NCI-H526 treated with DMSO at 0.1 percent for 48 hours (cell line): ENCODE measurements at regions not wholly inside any gene's neighbourhood (a gene's known extent, or its start where the extent isn't known, plus 50 kb on each side); places are given as distances from the start of the nearest gene placed in this dataset.

Source experiments
- DNase-seq: peaks from one replicate; lab custom pipeline; 2025; lab: John Stamatoyannopoulos, UW

DNA sequence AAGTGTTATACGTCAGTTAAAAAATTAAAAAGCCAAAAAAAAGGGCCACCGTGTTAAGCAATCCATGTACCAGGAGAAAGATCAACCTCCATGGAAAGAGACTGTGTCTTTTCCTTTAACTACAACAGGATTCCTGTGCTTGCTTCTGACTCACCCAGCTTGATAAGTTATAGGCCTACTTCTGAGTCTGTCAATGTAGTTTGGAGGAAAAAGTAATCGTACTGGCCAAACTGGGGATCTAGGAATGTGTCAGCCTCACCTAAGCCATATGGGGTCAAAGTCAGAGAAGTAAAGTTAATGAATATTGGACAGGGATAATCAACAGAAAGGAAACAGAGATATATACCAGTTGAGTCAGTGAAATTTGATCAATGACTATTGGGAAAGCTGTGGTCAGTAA, 470.8 kb upstream of the SLIT2 start:
- no peak for DNase-seq

- DNase-seq, result no peak
These were observed 474.8 kb upstream of the SLIT2 start for GRCh38 chr4:19776929-19777328.

DNA sequence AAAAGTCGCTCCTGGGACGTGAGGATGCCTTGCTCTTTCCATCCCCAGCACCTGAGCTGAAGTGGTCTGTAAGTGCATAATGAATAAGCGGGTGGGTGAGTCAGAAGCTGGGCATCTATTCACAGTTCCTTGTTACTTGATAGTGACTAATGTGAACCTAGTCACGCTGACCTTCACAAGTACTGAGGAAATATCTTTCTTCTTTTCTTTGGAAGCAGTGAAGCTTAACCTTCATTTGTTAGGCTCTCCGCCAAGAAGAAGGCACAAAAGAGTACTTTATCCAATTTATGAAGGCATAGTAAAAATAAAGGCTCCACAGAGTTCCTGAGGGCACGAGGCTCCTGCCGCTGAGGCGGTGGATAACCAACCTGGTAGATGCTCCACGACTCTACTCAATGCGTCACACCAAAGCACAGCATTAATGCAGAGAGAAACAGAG, 475.7 kb upstream of the SLIT2 start:
- no peak for DNase-seq

DNA sequence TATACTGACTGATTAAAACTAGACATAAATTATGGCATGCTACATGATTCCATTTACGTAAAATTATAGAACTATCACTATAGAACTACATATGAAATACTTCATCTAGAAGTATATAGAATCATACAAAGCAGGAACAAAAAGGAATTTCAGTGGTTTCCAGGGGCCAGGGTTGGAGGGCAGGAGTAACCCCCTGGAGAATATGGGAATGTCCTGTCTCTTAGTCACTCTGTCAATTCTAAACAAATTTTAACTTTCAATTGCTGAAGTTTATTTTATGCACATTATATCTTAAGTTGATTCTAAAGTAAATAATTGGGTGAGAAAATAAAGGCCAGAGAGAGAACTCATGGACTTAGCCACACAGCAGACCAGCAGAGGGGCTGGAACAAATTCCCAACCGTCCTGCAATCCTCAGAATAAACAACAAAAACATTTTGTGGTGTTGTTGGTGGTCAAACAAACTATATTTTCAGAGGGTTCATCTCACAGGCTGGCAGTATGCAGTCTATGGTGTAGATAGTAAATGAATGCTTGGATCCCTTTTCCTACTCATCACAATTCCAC, 476.9 kb upstream of the SLIT2 start:
- DNase-seq, result no peak

DNA sequence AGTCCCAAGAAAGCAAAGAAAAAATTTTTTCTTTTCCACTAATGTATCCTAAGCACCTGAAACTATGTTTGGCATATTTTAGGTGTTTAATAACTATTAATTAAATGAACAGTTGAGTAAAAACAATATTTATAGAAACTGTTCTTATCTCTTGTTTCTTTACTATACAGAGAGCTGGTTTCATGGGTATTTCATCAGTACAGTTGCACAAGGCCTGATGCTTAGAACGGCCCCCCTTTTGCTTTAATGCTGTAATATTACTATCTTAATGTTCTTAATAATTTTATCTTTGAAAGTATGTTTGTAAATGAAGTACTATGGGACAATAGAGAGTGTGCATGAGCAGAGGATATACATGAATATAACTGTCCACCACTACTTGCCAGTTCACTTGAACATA, 479.1 kb upstream of the SLIT2 start:
- no peak for DNase-seq

DNA sequence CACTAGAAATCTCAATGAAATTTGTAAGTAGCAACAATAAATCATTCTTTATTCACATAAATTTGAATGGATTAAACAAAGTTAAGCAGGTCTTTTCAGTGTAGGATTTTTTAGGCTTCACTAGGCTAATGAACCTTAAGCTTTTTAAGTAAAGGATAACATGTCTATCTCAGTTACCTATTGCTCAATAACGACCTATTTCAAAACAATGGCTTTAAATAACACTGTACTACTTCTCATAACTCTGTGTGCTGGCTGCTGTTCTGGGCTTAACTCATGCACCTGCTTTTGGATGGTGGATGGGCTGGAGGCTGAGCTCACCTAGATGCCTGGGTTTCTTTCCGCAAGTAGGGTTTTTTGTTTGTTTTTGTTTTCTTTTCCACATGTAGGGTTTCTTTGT, 495.0 kb upstream of the SLIT2 start:
- DNase-seq, result no peak

DNA sequence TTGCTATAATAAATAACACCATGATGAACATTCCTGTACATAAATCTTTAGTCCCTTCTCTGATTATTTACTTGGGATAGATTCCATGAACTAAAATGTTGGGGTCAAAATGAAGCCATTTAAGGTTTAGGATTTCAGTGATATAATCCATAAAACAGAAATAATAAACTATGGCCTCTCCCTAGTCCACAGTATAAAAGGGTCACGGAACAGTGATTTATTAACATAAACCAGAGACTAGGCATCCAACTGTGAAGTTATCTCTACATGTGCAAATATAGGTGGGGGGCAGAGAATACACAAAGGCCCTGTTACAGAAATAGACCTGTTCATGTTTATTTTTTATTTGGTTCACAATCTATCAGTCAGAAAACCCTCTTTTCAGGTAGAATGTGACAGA, 499.1 kb upstream of the SLIT2 start:
- DNase-seq, result peak; percentile 77

DNA sequence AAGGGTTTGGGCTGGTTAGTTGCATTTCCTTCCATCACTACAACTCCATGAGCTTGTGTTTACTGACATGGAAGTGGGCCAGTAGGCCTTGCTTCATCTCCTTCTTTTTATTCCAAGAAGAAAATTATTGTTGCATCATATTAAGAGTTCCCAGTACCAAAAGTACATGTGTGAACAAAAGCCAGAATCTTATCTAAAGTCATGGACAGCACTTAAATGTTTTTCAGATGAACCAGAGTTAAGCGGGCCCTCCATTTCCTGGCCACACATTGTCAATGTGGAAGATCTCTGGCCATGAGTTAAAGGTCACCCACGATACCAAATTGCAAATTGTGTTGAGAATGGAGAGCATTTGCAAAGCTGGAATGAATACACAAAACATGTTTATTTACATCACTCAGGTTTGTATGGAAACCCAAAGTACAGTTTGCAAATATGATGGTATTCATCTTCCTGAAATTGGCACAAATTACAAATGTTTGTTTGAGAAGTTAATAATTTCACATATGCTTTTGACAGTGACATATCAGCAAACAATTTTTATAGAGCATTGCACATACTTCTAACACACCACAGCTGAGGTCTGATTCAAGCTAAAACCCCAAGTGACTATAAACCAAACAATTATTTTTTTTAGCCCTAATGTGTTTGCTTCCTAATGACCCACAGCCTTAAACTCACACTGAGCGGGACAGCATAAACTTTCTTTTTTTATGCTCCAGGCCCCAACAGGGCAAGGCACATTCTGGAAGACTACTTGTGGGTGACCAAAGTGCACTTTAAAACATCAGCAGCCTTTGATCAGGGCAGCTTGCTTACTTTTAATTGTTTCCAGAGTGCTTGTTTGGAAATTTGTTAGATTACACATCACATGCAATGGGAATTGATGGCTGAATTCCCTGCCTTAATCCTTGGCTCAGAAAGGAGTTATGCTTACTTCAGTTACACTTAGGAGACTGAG, 502.9 kb upstream of the SLIT2 start:
- DNase-seq, result no peak

- DNase-seq, result no peak
These were observed 505.3 kb upstream of the SLIT2 start for GRCh38 chr4:19746377-19746776.

GRCh38 chr4:19743115-19743638, 508.5 kb upstream of the SLIT2 start:
- DNase-seq, result no peak

DNA sequence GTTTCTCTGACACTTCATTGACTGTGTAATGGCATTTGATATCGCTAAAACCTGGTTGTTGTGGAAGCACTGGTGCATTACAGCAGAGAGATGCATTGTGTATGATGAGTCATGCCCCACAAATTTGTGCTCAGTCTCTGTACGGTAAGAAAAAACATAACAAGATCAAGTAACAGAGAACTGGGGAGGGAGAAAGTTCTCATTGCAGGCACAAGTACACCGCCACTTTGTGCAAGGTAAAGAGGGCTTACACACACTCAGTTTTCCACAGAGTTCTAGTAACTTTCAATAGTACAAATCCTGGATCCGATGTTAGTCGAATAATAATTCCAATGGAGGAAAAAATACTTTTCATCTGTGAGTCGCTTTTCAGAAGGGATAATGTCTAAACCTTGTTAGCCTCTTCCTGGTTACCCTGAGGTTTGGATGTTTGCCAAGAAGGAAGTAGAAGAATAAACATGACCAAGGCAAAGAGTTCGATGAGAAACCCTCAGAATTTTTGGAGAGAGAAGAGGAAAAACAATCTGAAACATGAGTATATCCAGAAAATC, 512.5 kb upstream of the SLIT2 start:
- DNase-seq, result no peak

GRCh38 chr4:19736968-19737756, 514.5 kb upstream of the SLIT2 start:
- no peak for DNase-seq

GRCh38 chr4:19735012-19735411, 516.7 kb upstream of the SLIT2 start:
- no peak for DNase-seq

DNA sequence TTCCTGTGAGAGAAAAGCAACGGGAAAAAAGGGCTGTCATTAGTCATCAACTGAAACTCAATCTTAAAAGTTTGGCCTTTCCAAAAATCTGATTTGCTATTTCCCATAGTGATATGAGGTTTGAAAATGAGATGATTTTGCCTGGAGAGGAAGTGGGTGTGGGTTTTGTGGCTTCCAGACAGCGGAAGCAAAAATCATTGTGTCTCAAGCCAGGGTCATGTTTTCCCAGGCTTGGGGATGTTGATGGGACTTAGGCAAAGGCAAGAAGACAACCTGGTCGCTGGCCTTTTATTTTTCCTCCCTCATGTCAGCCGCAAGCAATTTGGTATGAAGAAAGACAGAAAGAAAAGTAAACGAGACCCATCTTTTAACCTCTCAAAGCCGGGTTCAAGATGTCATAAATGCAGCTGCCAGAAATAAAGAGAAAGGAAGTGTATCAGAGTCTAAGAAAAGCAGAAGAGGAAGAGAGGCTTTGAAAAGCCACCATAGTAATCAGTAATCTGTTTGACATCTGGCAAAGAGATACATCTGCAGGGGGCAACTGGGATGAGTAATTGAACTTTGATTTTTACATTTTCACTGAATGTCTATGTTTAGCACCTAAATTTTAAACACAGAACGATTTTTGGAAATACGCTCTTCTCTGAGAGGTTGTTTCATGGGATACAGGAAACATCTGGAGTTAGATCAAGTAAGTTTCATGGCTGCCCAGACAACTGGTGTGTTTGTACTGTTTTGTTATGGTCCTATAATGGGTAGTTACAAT, 521.6 kb upstream of the SLIT2 start:
- DNase-seq, result no peak

GRCh38 chr4:19728773-19729172, 522.9 kb upstream of the SLIT2 start:
- no peak for DNase-seq

DNA sequence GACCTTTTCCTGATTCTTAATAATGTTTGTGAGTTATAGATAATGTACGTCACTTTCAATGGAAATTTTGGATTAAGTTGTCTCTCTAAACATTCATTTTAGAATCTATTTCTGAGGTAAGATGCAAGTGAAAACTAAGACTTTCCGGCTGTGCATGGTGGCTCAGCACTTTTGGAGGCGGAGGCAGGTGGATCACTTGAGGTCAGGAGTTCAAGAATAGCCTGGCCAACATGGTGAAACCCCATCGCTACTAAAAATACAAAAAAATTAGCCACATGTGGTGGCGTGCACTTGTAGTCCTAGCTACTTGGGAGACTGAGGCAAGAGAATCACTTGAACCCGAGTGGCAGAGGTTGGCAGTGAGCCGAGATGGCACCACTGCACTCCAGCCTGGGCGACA, 524.6 kb upstream of the SLIT2 start:
- DNase-seq, result no peak

DNA sequence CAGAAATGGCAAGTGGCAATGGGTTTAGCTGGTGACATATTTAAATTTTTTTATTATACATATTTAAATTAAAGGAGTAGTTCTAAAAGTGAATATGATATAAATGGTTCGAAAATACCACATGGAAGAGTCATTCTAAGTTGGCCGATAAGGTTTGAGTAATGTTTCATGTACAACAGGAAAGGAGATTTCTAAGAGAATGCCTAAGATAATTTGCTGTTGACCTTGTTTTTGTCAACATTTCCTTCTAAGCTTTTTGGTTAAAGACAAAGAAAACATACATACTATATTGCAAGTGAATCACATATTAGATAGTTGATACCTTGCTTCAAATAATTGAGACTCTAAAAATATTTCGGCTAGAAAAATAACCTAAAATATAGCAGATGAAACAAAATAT, 526.6 kb upstream of the SLIT2 start:
- no peak for DNase-seq

- DNase-seq, result no peak
These were observed 529.3 kb upstream of the SLIT2 start for GRCh38 chr4:19722404-19722803.

DNA sequence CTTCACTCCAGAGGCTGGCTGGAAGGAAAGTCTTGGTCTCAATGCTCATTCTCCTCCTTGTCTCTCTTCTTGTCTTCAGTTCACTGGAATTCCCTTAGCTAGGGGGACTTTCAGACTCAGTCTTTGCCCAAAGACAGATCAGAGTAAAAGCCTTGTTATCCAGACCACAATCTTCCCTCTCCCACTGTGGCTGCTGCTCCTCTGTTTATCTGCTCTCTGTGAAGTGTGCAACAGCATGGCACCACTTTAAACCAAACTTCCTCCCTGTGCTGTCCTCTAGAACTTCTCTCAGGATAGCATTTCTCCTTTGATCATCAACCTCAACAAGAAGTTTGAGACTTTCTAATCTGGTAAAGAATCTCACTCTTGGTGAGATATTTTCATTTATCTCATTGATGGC, 530.1 kb upstream of the SLIT2 start:
- DNase-seq, result no peak

DNA sequence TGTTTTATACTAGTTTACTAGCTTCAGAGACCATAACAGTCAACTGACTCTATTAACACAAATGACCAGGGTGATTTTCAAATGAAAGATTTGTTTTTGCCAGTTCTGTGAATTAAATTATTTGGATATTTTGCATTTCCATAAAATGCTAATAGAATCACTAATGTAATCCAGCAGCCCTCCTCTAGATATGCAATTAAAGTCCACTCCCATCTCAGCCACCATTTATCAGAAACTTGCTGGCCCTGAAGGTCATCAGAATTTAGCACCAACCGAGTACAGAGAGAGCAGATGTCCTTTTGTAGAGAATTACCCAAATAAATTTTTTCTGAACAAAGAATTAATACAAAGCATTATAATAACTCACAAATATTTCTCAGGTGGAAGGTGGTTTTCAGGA, 531.1 kb upstream of the SLIT2 start:
- no peak for DNase-seq

GRCh38 chr4:19720190-19720589, 531.5 kb upstream of the SLIT2 start:
- DNase-seq, result no peak

GRCh38 chr4:19711871-19712270, 539.8 kb upstream of the SLIT2 start:
- no peak for DNase-seq
